H1 (cell line): ENCODE measurements at regions not wholly inside any gene's neighbourhood (a gene's known extent, or its start where the extent isn't known, plus 50 kb on each side); places are given as distances from the start of the nearest gene placed in this dataset.

Experiments
- CTCF ChIA-PET: fragments of 300-600 bp; sonication (Branson Sonifier 250); formaldehyde crosslinking; loops from one replicate; lab custom pipeline; 2021; ENCODE audit not compliant: partially characterized antibody; lab: Charles Lee
- POLR2A ChIA-PET: fragments of 300-600 bp; sonication (Branson Sonifier 250); formaldehyde crosslinking; loops from one replicate; lab custom pipeline; 2021; ENCODE audit warnings: inconsistent platforms; ENCODE audit not compliant: partially characterized antibody; lab: Charles Lee
- DNase-seq, 2 experiments: peaks; one replicate each; pipeline versions ENCODE4 v3.0.0 to v3.0.0-alpha.2; 2010 to 2022; ENCODE audit warnings: low spot score in 2 of 2, low read depth in 1 of 2, mixed read lengths in 1 of 2
- FAIRE-seq: peaks from 2 replicates; lab custom pipeline; 2011; peaks lifted over from hg19 to GRCh38; lab: Jason Lieb, UNC
- H2AFZ ChIP-seq: 2 replicates; pipeline ENCODE4 v1.8.1; 2012; ENCODE audit warnings: low read length, inconsistent platforms
- H2AK5ac ChIP-seq: 2 replicates; pipeline ENCODE4 v1.6.1; 2013; ENCODE audit warnings: low read depth, low read length
- H2BK120ac ChIP-seq: replicated peaks from 2 replicates; pipeline ENCODE3; 2013; ENCODE audit warnings: low read depth, low read length, inconsistent platforms
- H2BK12ac ChIP-seq: 2 replicates; pipeline ENCODE4 v1.6.1; 2013; ENCODE audit warnings: low read depth, low read length
- H2BK15ac ChIP-seq: 2 replicates; pipeline ENCODE4 v1.6.1; 2013; ENCODE audit warnings: low read length
- H2BK20ac ChIP-seq: 2 replicates; pipeline ENCODE4 v1.6.1; 2013; ENCODE audit warnings: low read length
- H2BK5ac ChIP-seq: 2 replicates; pipeline ENCODE4 v1.6.1; 2013; ENCODE audit warnings: low read depth, low read length
- H3K14ac ChIP-seq: 2 replicates; pipeline ENCODE4 v1.6.1; 2013; ENCODE audit warnings: inconsistent platforms; ENCODE audit not compliant: insufficient read length
- H3K18ac ChIP-seq: 2 replicates; pipeline ENCODE4 v1.6.1; 2013; ENCODE audit warnings: low read length; ENCODE audit errors: extremely low read depth
- H3K23ac ChIP-seq: 2 replicates; pipeline ENCODE4 v1.6.1; 2013; ENCODE audit warnings: inconsistent platforms; ENCODE audit not compliant: insufficient read length
- H3K23me2 ChIP-seq: 2 replicates; pipeline ENCODE4 v1.6.1; 2013; ENCODE audit warnings: low read depth, low read length
- H3K27ac ChIP-seq: 2 replicates; pipeline ENCODE4 v1.6.1; 2011; ENCODE audit warnings: low read depth, low read length, inconsistent platforms
- H3K27me3 ChIP-seq, 4 experiments: replicated peaks in 1 of 4; 1 replicate in 1 of 4; 2 replicates in 3 of 4; pipeline versions ENCODE4 v1.6.1 to v1.8.1; 2011 to 2013; ENCODE audit warnings: low read length in 3 of 4, mild to moderate bottlenecking in 3 of 4, inconsistent platforms in 2 of 4, mixed read lengths in 2 of 4, moderate library complexity in 1 of 4; ENCODE audit not compliant: control insufficient read depth in 3 of 4, insufficient read depth in 3 of 4; ENCODE audit errors: extremely low read depth in 1 of 4
- H3K36me3 ChIP-seq, 4 experiments: 2 replicates each; pipeline versions ENCODE4 v1.6.1 to v1.8.1; 2011 to 2013; ENCODE audit warnings: mild to moderate bottlenecking in 4 of 4, low read length in 3 of 4, moderate library complexity in 2 of 4, control low read depth in 1 of 4, inconsistent platforms in 1 of 4; ENCODE audit not compliant: insufficient read depth in 4 of 4, control insufficient read depth in 2 of 4
- H3K4ac ChIP-seq: replicated peaks from 2 replicates; pipeline ENCODE3; 2013; ENCODE audit warnings: low read length, low read depth, mixed read lengths, inconsistent platforms; ENCODE audit not compliant: insufficient read length
- H3K4me1 ChIP-seq, 4 experiments: replicated peaks in 1 of 4; 1 replicate in 1 of 4; 2 replicates in 3 of 4; pipeline versions ENCODE4 v1.6.1 to v1.8.1; 2011 to 2013; ENCODE audit warnings: low read length in 3 of 4, inconsistent platforms in 2 of 4, mixed read lengths in 1 of 4; ENCODE audit not compliant: insufficient read depth in 4 of 4, control insufficient read depth in 3 of 4
- H3K4me2 ChIP-seq, 2 experiments: 2 replicates each; pipeline versions ENCODE4 v1.6.1 to v1.8.1; 2011 to 2013; ENCODE audit warnings: low read depth in 2 of 2, low read length in 2 of 2, control low read depth in 1 of 2, inconsistent platforms in 1 of 2, mild to moderate bottlenecking in 1 of 2; ENCODE audit not compliant: insufficient read depth in 1 of 2
- H3K4me3 ChIP-seq, 4 experiments: fragments of 200-600, 300-600 bp in 1 of 4; sonication (generic), shearing (Covaris generic), sonication (Bioruptor Twin) in 1 of 4; 2 replicates each; pipeline versions ENCODE4 v1.5.1 to v1.8.1; 2011 to 2016; ENCODE audit warnings: low read length in 4 of 4, low read depth in 3 of 4, control low read depth in 2 of 4, inconsistent platforms in 2 of 4, mild to moderate bottlenecking in 2 of 4, mixed read lengths in 1 of 4, moderate library complexity in 1 of 4; ENCODE audit not compliant: insufficient read depth in 2 of 4; ENCODE audit errors: extremely low read depth in 1 of 4
- H3K56ac ChIP-seq: replicated peaks from 2 replicates; pipeline ENCODE3; 2013; ENCODE audit warnings: low read depth, mild to moderate bottlenecking, mixed read lengths, low read length, inconsistent platforms; ENCODE audit not compliant: insufficient read length
- H3K79me1 ChIP-seq: 2 replicates; pipeline ENCODE4 v1.6.1; 2013; ENCODE audit warnings: low read depth, low read length, control low read depth
- H3K79me2 ChIP-seq, 2 experiments: 2 replicates each; pipeline versions ENCODE4 v1.6.1 to v1.8.1; 2012 to 2013; ENCODE audit warnings: low read length in 2 of 2, mild to moderate bottlenecking in 2 of 2, inconsistent platforms in 1 of 2; ENCODE audit not compliant: insufficient read depth in 2 of 2, control insufficient read depth in 1 of 2
- H3K9ac ChIP-seq, 4 experiments: replicated peaks in 1 of 4; 1 replicate in 1 of 4; 2 replicates in 3 of 4; pipeline versions ENCODE4 v1.6.1 to v1.8.1; 2011 to 2013; ENCODE audit warnings: low read depth in 3 of 4, low read length in 3 of 4, control low read depth in 2 of 4, mild to moderate bottlenecking in 2 of 4, moderate library complexity in 2 of 4, inconsistent platforms in 1 of 4; ENCODE audit errors: extremely low read depth in 1 of 4
- H3K9me3 ChIP-seq, 2 experiments: 2 replicates each; pipeline versions ENCODE4 v1.6.1 to v1.8.1; 2012 to 2013; ENCODE audit warnings: mild to moderate bottlenecking in 2 of 2, moderate library complexity in 2 of 2, control low read depth in 1 of 2, inconsistent platforms in 1 of 2, low read depth in 1 of 2, low read length in 1 of 2, mixed read lengths in 1 of 2; ENCODE audit not compliant: insufficient read depth in 2 of 2
- H4K20me1 ChIP-seq, 2 experiments: replicated peaks in 1 of 2; 2 replicates each; pipeline versions ENCODE3 to v1.8.1; 2011 to 2013; ENCODE audit warnings: inconsistent platforms in 2 of 2, low read length in 2 of 2, mild to moderate bottlenecking in 1 of 2; ENCODE audit not compliant: insufficient read depth in 2 of 2, control insufficient read depth in 1 of 2
- H4K5ac ChIP-seq: 2 replicates; pipeline ENCODE4 v1.6.1; 2013; ENCODE audit warnings: low read length, low read depth, mixed read lengths, inconsistent platforms; ENCODE audit not compliant: insufficient read length
- H4K8ac ChIP-seq: 2 replicates; pipeline ENCODE4 v1.8.0; 2013; ENCODE audit warnings: mild to moderate bottlenecking, moderate library complexity, low read length, inconsistent platforms; ENCODE audit not compliant: insufficient read depth; ENCODE audit errors: extremely low read depth
- H4K91ac ChIP-seq: replicated peaks from 2 replicates; pipeline ENCODE3; 2013; ENCODE audit warnings: low read length, mixed read lengths, inconsistent platforms; ENCODE audit not compliant: insufficient read length
- BRCA1 ChIP-seq: IDR thresholded peaks from 2 replicates; pipeline ENCODE4 v1.6.1; 2012; ENCODE audit warnings: low read depth, low read length, improper control_type of control experiment
- CBX5 ChIP-seq: fragments of 300-800, 300-1000 bp; sonication (generic); IDR thresholded peaks from 2 replicates; pipeline ENCODE4 v1.7.1; 2016; ENCODE audit warnings: antibody characterized with exemption, low read length, low read depth
- CTBP2 ChIP-seq: IDR thresholded peaks from 2 replicates; pipeline ENCODE4 v1.7.0; 2011; ENCODE audit warnings: borderline replicate concordance, mild to moderate bottlenecking, moderate library complexity, mixed read lengths, low read length; ENCODE audit not compliant: insufficient read depth, insufficient read length
- EZH2 ChIP-seq: fragments of 200-600 bp; sonication (generic); IDR thresholded peaks from 2 replicates; pipeline ENCODE4 v1.7.1; 2012; ENCODE audit warnings: low read depth, mild to moderate bottlenecking, moderate library complexity, low read length, inconsistent platforms; ENCODE audit not compliant: severe bottlenecking
- FOSL1 ChIP-seq: IDR thresholded peaks from 2 replicates; pipeline ENCODE4 v1.6.1; 2011; ENCODE audit warnings: mild to moderate bottlenecking, low read depth, low read length, moderate library complexity; ENCODE audit not compliant: insufficient read depth
- HDAC2 ChIP-seq, 2 experiments: fragments of 300-600 bp in 1 of 2; sonication (generic) in 1 of 2; IDR thresholded peaks; 2 replicates each; pipeline ENCODE4 v1.6.1; 2011 to 2012; ENCODE audit warnings: low read depth in 2 of 2, low read length in 2 of 2, mild to moderate bottlenecking in 2 of 2, moderate library complexity in 2 of 2, borderline replicate concordance in 1 of 2, inconsistent platforms in 1 of 2
- JUND ChIP-seq: IDR thresholded peaks from 2 replicates; pipeline ENCODE4 v1.6.1; 2011; ENCODE audit warnings: mild to moderate bottlenecking, improper control_type of control experiment, low read length
- KDM4A ChIP-seq: IDR thresholded peaks from one replicate; pipeline ENCODE4 v1.7.1; 2012; ENCODE audit warnings: low read depth, mild to moderate bottlenecking, moderate library complexity, low read length, inconsistent platforms; ENCODE audit not compliant: severe bottlenecking
- POU5F1 ChIP-seq: IDR thresholded peaks from 2 replicates; pipeline ENCODE4 v1.6.1; 2011; ENCODE audit warnings: low read depth, mild to moderate bottlenecking, low read length, moderate library complexity
- RNF2 ChIP-seq: fragments of 200-900, 300-1000 bp; sonication (generic); IDR thresholded peaks from 2 replicates; pipeline ENCODE4 v1.7.1; 2016; ENCODE audit warnings: borderline replicate concordance, low read depth, mild to moderate bottlenecking, antibody characterized with exemption, low read length; ENCODE audit not compliant: poor library complexity, severe bottlenecking; ENCODE audit errors: missing control alignments
- SAP30 ChIP-seq: fragments of 300-600 bp; sonication (generic); IDR thresholded peaks from 2 replicates; pipeline ENCODE4 v1.7.1; 2012; ENCODE audit warnings: low read length, moderate library complexity, mild to moderate bottlenecking, inconsistent platforms; ENCODE audit not compliant: insufficient read depth, insufficient replicate concordance
- SIN3A ChIP-seq, 2 experiments: IDR thresholded peaks in 1 of 2; conservative IDR thresholded peaks in 1 of 2; 2 replicates each; pipeline ENCODE4 v1.6.1; 2011 to 2012; ENCODE audit warnings: low read length in 2 of 2, improper control_type of control experiment in 1 of 2, low read depth in 1 of 2, mild to moderate bottlenecking in 1 of 2
- SP1 ChIP-seq: IDR thresholded peaks from 2 replicates; pipeline ENCODE4 v1.6.1; 2011; ENCODE audit warnings: low read depth, low read length
- ZNF274 ChIP-seq: IDR thresholded peaks from 2 replicates; pipeline ENCODE4 v1.7.0; 2012; ENCODE audit warnings: low read length, borderline replicate concordance; ENCODE audit errors: extremely low read depth
- whole genome bisulfite sequencing, 2 experiments: shearing (Covaris generic) in 1 of 2; methylation state at CpG; one replicate each; pipeline versions ENCODE4 v1.1.6 to v1.1.7; 2013 to 2015; ENCODE audit warnings: low lambda C conversion rate in 2 of 2, mixed read lengths in 2 of 2, inconsistent platforms in 1 of 2, low coverage in 1 of 2, missing lambda C conversion rate in 1 of 2; ENCODE audit not compliant: insufficient replicate concordance in 2 of 2, insufficient coverage in 1 of 2, insufficient read length in 1 of 2; ENCODE audit errors: extremely low coverage in 1 of 2, missing lambda C conversion rate in 1 of 2; 5-methylcytosine and 5-hydroxymethylcytosine counted together

DNA sequence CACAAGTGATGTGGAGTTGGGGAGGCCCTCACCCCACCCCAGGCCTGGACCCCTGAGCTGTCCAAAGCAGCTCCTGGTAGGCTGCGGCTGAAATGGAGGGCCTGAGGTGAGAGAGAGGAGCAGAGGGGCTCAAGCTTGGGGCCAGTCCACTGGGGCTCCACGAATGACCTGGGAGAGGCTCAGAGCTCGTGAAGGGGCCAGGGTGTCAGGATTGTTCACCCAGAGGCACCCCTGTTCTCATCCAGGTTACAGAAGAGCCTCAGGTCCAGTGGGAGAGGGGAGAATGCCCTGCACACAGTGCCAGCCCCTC is 102.2 kb upstream of the RET start:
- H4K5ac ChIP-seq, result no peak overlapping the region
- H4K91ac ChIP-seq, result no peak overlapping the region
- no peaks in the 10 kb centered on the region for H3K79me2 ChIP-seq
- FAIRE-seq (no peak), DNase-seq (no peak)
- no peak overlapping the region for H2BK120ac ChIP-seq
- ChIA-PET POLR2A (no interaction called here), CTCF (interaction anchor here (1.2 to 1.6 kb wide), 3 partner anchors 11 to 104 kb away, joined by 3 to 6 read pairs (median 3); no protein-coding TSS in a partner anchor)
- peaks cover 0 to 4% (median 0%) of the 10 kb centered on the region in 4 experiments; a peak in 2 of 7 replicates for H3K4me1 ChIP-seq
- no peak overlapping the region for H4K8ac ChIP-seq
- H3K4ac ChIP-seq, result no peak overlapping the region
- no peak overlapping the region for H3K9ac ChIP-seq
- H2BK5ac ChIP-seq, result no peak overlapping the region
- WGBS, 2 experiments, result 85% methylated on average over 3 of the region's 3 CpGs; no CpG with 5 or more reads in 1 of the 2 experiments
- H3K9me3 ChIP-seq, result no peaks in the 10 kb centered on the region
- no peaks in the 10 kb centered on the region for H3K36me3 ChIP-seq
- H3K79me1 ChIP-seq, result no peaks in the 10 kb centered on the region
- peaks cover 0 to 1% of the 10 kb centered on the region in 2 experiments for H4K20me1 ChIP-seq
- no peaks in the 10 kb centered on the region for H3K23me2 ChIP-seq
- no peak overlapping the region for H2AK5ac ChIP-seq
- H3K4me3 ChIP-seq, result no peak overlapping the region
- no peak overlapping the region for H3K4me2 ChIP-seq
- H3K27me3 ChIP-seq, result no peaks in the 10 kb centered on the region
- no peak overlapping the region for H2AFZ ChIP-seq
- no peak overlapping the region for H2BK20ac ChIP-seq
- H3K14ac ChIP-seq, result no peak overlapping the region
- no peak overlapping the region for H2BK12ac ChIP-seq
- H3K18ac ChIP-seq, result no peak overlapping the region
- no peak overlapping the region for H3K56ac ChIP-seq
- H3K27ac ChIP-seq, result no peak overlapping the region
- no peak overlapping the region for H3K23ac ChIP-seq
- no peak overlapping the region for H2BK15ac ChIP-seq
- TF ChIP-seq KDM4A (no peak), CBX5 (no peak), HDAC2 (IDR thresholded peaks at IDR 0.05; ENCODE audit: borderline replicate concordance in 1 of 2, low read depth in 2 of 2, low read length in 2 of 2) (no peak), SAP30 (no peak), ZNF274 (no peak), SP1 (no peak), BRCA1 (no peak), POU5F1 (no peak), SIN3A (conservative IDR thresholded peaks at IDR 0.05 in 1 of 2, IDR thresholded peaks at IDR 0.05 in 1 of 2; ENCODE audit: low read depth in 1 of 2, low read length in 2 of 2) (no peak), EZH2 (no peak), JUND (no peak), RNF2 (no peak), FOSL1 (no peak), CTBP2 (no peak)
